Upper lobe of right lung (tissue), 1 donor: ENCODE measurements at regions not wholly inside any gene's neighbourhood (a gene's known extent, or its start where the extent isn't known, plus 50 kb on each side); places are given as distances from the start of the nearest gene placed in this dataset.

Experiments
- ATAC-seq: fragments of 200-7000 bp; cut with Tn5 transposase; one replicate; pipeline ENCODE4 v1.9.1; 2020; ENCODE audit warnings: mild to moderate bottlenecking, moderate library complexity
- DNase-seq: peaks from one replicate; pipeline ENCODE4 v3.0.0-alpha.2; 2020
- H3K27ac ChIP-seq: fragments of 200-600 bp; one replicate; pipeline ENCODE4 v1.8.0; 2022
- H3K27me3 ChIP-seq: fragments of 200-600 bp; one replicate; pipeline ENCODE4 v1.8.0; 2022; ENCODE audit warnings: mild to moderate bottlenecking
- H3K36me3 ChIP-seq: fragments of 200-600 bp; one replicate; pipeline ENCODE4 v1.8.0; 2022
- H3K4me1 ChIP-seq: fragments of 200-600 bp; one replicate; pipeline ENCODE4 v1.8.0; 2022
- H3K4me3 ChIP-seq: fragments of 200-600 bp; one replicate; pipeline ENCODE4 v1.8.0; 2022; ENCODE audit warnings: mild to moderate bottlenecking
- H3K9me3 ChIP-seq: fragments of 200-600 bp; one replicate; pipeline ENCODE4 v1.8.0; 2022
- intact Hi-C: fragments of 100-400 bp; cut with DNase I; formaldehyde crosslinking; loops from one replicate; pipeline ENCODE4 v1.11.0; 2022
- TF ChIP-seq, protein P1 (sequence below): fragments of 200-600 bp; IDR thresholded peaks from one replicate; pipeline ENCODE4 v1.8.0; 2022; ENCODE audit warnings: antibody characterized with exemption
- donor health status: DM: no; HTN: yes; CAD: no; lungs with severe emphysema.

DNA sequence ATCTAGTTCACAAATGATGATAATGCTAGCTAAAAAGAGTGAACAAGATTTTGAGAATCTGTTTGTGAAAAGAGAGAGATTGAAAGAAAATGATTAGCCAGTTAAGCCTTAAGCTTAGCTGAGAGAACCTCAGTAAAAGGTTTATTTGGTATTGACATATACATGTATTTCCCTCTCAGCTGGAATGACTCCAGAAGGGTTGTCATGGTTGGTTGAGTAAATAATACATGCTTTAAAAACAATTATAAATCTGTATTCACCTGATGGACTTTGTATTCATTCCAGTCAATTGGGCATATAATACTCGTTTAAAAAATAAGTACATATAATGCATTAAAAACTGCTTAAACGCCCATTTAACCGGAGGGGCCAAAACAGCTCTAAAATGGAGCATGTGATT lies 181.4 kb downstream of the GRB14 start:
- no peak for DNase-seq
- Histone ChIP-seq H3K4me3 (no peak overlapping the region), H3K27ac (no peak overlapping the region), H3K36me3 (no peaks in the 10 kb centered on the region), H3K4me1 (no peaks in the 10 kb centered on the region), H3K9me3 (no peaks in the 10 kb centered on the region), H3K27me3 (no peaks in the 10 kb centered on the region)
- TF ChIP-seq, protein P1, sequence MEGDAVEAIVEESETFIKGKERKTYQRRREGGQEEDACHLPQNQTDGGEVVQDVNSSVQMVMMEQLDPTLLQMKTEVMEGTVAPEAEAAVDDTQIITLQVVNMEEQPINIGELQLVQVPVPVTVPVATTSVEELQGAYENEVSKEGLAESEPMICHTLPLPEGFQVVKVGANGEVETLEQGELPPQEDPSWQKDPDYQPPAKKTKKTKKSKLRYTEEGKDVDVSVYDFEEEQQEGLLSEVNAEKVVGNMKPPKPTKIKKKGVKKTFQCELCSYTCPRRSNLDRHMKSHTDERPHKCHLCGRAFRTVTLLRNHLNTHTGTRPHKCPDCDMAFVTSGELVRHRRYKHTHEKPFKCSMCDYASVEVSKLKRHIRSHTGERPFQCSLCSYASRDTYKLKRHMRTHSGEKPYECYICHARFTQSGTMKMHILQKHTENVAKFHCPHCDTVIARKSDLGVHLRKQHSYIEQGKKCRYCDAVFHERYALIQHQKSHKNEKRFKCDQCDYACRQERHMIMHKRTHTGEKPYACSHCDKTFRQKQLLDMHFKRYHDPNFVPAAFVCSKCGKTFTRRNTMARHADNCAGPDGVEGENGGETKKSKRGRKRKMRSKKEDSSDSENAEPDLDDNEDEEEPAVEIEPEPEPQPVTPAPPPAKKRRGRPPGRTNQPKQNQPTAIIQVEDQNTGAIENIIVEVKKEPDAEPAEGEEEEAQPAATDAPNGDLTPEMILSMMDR = no peak
- intact Hi-C loops = no loop called here
- ATAC-seq = no peak

DNA sequence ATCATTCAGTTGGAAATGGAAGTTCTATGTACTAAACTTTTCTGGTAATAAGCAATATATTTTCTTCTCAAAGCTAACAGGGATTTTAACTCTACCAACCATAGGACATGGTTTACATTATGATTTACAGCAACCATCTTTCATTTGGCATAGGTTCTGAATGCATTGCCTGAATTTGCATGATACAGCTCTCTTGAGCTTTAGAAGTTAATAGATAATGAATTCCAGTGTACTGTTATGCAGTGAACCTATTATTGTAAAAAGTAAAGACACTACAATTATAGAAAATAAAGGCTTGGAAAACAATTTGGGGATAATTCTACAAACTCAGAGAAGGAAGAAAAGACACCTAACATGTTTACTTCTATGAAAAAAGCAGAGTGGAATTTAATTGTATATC lies 182.0 kb downstream of the GRB14 start:
- ATAC-seq (no peak), DNase-seq (no peak)
- intact Hi-C loops = no loop called here
- Histone ChIP-seq H3K27me3 (no peaks in the 10 kb centered on the region), H3K4me1 (no peaks in the 10 kb centered on the region), H3K36me3 (no peaks in the 10 kb centered on the region), H3K27ac (no peak overlapping the region), H3K4me3 (no peak overlapping the region), H3K9me3 (no peaks in the 10 kb centered on the region)
- TF ChIP-seq, protein P1 = no peak

DNA sequence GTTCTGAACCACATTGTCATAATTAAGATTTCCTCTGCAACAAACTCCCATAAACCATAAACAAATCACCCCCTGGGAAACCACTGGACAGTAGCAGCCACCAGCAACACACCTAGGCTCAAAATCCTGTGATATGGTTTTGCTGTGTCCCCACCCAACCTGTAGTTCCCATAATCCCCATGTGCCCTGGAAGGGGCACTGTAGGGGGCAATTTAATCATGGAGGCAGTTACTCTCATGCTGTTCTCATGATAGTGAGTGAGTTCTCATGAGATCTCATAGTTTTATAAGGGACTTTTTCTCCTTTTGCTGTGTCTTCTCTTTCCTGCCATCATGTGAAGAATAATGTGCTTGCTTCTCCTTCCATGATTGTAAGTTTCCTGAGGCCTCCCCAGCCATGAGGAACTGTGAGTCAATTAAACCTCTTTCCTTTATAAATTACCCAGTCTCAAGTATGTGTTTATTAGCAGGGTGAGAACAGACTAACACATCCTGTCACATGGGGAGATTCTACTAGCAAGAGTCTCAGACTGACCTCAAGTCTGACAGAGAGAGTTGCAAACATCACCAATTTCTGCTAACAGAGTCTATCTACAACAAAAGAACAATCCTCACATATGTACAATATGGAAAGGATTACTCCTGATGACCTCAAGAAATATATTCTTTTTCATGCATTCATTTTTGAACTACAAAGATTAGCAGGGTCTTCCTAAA lies 182.6 kb downstream of the GRB14 start:
- no peak for DNase-seq
- Histone ChIP-seq H3K4me3 (no peak overlapping the region), H3K27me3 (no peaks in the 10 kb centered on the region), H3K27ac (no peak overlapping the region), H3K36me3 (no peaks in the 10 kb centered on the region), H3K4me1 (no peaks in the 10 kb centered on the region), H3K9me3 (no peaks in the 10 kb centered on the region)
- intact Hi-C loops = no loop called here
- no peak for ATAC-seq
- TF ChIP-seq, protein P1 = no peak

DNA sequence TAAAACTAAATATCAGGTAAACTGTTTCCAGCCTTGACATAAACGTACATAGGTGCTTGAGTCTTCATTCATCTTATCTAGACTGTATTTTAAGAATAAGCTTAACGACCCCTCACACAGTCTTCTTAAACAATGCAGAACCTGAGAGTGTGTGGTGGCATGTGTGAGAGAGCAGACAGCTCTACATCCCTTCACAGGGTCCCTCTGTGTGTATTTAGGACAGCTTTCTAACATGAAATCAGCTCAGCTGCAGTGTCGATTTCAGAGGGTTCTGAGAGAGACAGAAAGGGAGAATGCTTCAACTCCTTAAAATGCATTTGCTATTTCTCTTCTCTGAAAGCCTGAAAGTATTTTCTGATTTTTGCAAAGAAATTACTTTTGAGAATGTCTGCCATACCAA lies 185.2 kb downstream of the GRB14 start:
- Histone ChIP-seq H3K27ac (no peak overlapping the region), H3K4me1 (no peaks in the 10 kb centered on the region), H3K4me3 (no peak overlapping the region), H3K9me3 (no peaks in the 10 kb centered on the region), H3K36me3 (no peaks in the 10 kb centered on the region), H3K27me3 (no peaks in the 10 kb centered on the region)
- intact Hi-C loops = no loop called here
- no peak for DNase-seq
- TF ChIP-seq, protein P1 = no peak
- ATAC-seq = no peak

DNA sequence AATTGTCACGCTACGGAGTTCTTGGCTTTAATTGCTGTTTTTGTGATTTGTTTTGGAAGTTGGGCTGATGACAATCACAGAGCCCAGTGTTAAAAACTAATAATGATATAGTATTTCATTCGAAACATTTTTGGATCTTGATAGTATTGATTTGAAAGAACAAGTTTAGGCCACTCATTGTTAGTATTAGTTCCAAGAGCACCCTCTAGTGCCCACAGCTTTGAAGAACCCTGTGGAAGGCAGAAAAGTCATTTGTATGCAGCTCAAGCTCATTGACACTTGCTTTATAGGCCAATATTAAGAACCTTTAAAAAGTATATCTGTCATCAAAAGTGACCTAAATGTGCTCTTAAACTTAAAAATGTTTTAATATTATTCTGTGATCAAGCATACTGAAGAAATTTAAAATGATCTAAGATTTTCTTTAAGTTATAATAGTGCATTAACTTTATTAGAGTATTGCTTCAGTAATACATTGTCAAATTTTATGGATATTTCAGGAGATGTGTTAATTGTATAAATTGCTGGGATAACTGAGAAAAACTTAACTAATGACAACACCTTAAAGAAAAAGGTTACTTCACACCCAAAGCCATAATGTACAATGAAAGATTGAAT lies 191.0 kb downstream of the GRB14 start:
- Histone ChIP-seq H3K36me3 (no peaks in the 10 kb centered on the region), H3K4me3 (no peak overlapping the region), H3K9me3 (no peaks in the 10 kb centered on the region), H3K27me3 (no peaks in the 10 kb centered on the region), H3K27ac (no peak overlapping the region), H3K4me1 (no peaks in the 10 kb centered on the region)
- no peak for DNase-seq
- TF ChIP-seq, protein P1 = peak; percentile 53
- intact Hi-C loops = no loop called here
- ATAC-seq = no peak
